ENCODE measurements at regions not wholly inside any gene's neighbourhood (a gene's known extent, or its start where the extent isn't known, plus 50 kb on each side); places are given as distances from the start of the nearest gene placed in this dataset.

DNA sequence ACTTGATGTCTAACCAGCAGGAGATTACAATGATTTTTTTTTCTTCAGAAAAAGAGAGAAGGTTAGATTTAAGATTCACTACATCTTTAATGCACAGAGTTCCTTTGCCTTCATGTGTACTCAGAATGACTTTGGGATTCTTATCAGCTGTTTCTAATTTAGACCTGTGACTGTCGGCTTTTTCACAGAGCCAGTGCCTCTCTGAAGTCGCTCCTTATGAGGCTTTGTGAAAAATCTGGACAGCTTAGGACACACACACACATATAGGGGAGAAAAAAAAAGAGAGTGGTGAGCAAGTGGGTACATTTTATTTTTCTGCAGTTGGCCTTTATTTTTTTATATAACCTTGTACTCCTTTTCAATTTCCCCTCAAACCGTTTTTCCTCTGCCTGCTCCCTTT is 893.1 kb upstream of the CELF4 start:
- DNase-seq (ENCODE audit: low read depth in 1 of 2, low spot score in 2 of 2) (no peak), FAIRE-seq (no peak)
- no peaks in the 10 kb centered on the region; a peak in 2 of 7 replicates for H3K4me1 ChIP-seq (replicated peaks in 1 of 4; ENCODE audit: control insufficient read depth in 3 of 4, insufficient read depth in 4 of 4, low read length in 3 of 4)
- no peak overlapping the region for H3K4me2 ChIP-seq (ENCODE audit: insufficient read depth in 1 of 2, low read depth in 2 of 2, low read length in 2 of 2)
- ChIA-PET POLR2A (ENCODE audit: partially characterized antibody) (no interaction called here), CTCF (ENCODE audit: partially characterized antibody) (no interaction called here)
- no peak overlapping the region for H3K27ac ChIP-seq (ENCODE audit: low read depth, low read length)
- H2BK20ac ChIP-seq (ENCODE audit: low read length), result no peak overlapping the region
- no peaks in the 10 kb centered on the region for H3K36me3 ChIP-seq (ENCODE audit: control insufficient read depth in 2 of 4, insufficient read depth in 4 of 4, low read length in 3 of 4)
- H3K79me2 ChIP-seq (ENCODE audit: control insufficient read depth in 1 of 2, insufficient read depth in 2 of 2, low read length in 2 of 2), result no peaks in the 10 kb centered on the region
- no peak overlapping the region for H3K14ac ChIP-seq (ENCODE audit: insufficient read length)
- no peak overlapping the region for H4K91ac ChIP-seq (replicated peaks; ENCODE audit: insufficient read length, low read length)
- 92% methylated on average over 3 of the region's 3 CpGs; no CpG with 5 or more reads in 1 of the 2 experiments for WGBS, 2 experiments (ENCODE audit: extremely low coverage in 1 of 2, insufficient coverage in 1 of 2, insufficient read length in 1 of 2, insufficient replicate concordance in 2 of 2, low coverage in 1 of 2, low lambda C conversion rate in 2 of 2, missing lambda C conversion rate in 1 of 2)
- no peak overlapping the region for H2AFZ ChIP-seq (ENCODE audit: low read length)
- H3K56ac ChIP-seq (replicated peaks; ENCODE audit: insufficient read length, low read depth, low read length), result no peak overlapping the region
- no peaks in the 10 kb centered on the region for H3K9me3 ChIP-seq (ENCODE audit: insufficient read depth in 2 of 2, low read depth in 1 of 2, low read length in 1 of 2)
- TF ChIP-seq POU5F1 (IDR thresholded peaks at IDR 0.05; ENCODE audit: low read depth, low read length) (no peak), NRF1 (IDR thresholded peaks at IDR 0.05; ENCODE audit: low read depth, low read length) (no peak), GTF2F1 (IDR thresholded peaks at IDR 0.05; ENCODE audit: borderline replicate concordance, low read depth, low read length) (no peak), SP4 (IDR thresholded peaks at IDR 0.05; ENCODE audit: low read length) (no peak), EZH2 (IDR thresholded peaks at IDR 0.05; ENCODE audit: low read depth, low read length, severe bottlenecking) (no peak), CREB1 (IDR thresholded peaks at IDR 0.05) (no peak), YY1 (IDR thresholded peaks at IDR 0.05; ENCODE audit: low read depth, low read length) (no peak), TBP (IDR thresholded peaks at IDR 0.05; ENCODE audit: low read depth, low read length) (no peak), SIN3A (conservative IDR thresholded peaks at IDR 0.05 in 1 of 2, IDR thresholded peaks at IDR 0.05 in 1 of 2; ENCODE audit: low read depth in 1 of 2, low read length in 2 of 2) (no peak), TAF7 (optimal IDR thresholded peaks at IDR 0.05; ENCODE audit: borderline replicate concordance, low read depth, low read length) (no peak), CBX5 (IDR thresholded peaks at IDR 0.05; ENCODE audit: low read depth, low read length) (no peak), NANOG (IDR thresholded peaks at IDR 0.05; ENCODE audit: insufficient read depth, low read depth, low read length, poor library complexity, severe bottlenecking) (no peak), HDAC2 (IDR thresholded peaks at IDR 0.05; ENCODE audit: borderline replicate concordance in 1 of 2, low read depth in 2 of 2, low read length in 2 of 2) (no peak)
- no peak overlapping the region for H2AK5ac ChIP-seq (ENCODE audit: low read depth, low read length)
- H3K27me3 ChIP-seq (replicated peaks in 1 of 4; ENCODE audit: control insufficient read depth in 3 of 4, extremely low read depth in 1 of 4, insufficient read depth in 3 of 4, low read length in 3 of 4), result no peaks in the 10 kb centered on the region
- no peak overlapping the region for H3K18ac ChIP-seq (ENCODE audit: extremely low read depth, low read length)
- H3K4ac ChIP-seq (replicated peaks; ENCODE audit: insufficient read length, low read depth, low read length), result no peak overlapping the region
- no peak overlapping the region for H2BK5ac ChIP-seq (ENCODE audit: low read depth, low read length)
- H4K5ac ChIP-seq (ENCODE audit: insufficient read length, low read depth, low read length), result no peak overlapping the region
- no peaks in the 10 kb centered on the region for H3K23me2 ChIP-seq (ENCODE audit: low read depth, low read length)
- no peak overlapping the region for H2BK120ac ChIP-seq (replicated peaks; ENCODE audit: low read depth, low read length)
- no peak overlapping the region for H2BK12ac ChIP-seq (ENCODE audit: low read depth, low read length)
- H2BK15ac ChIP-seq (ENCODE audit: low read length), result no peak overlapping the region
- no peak overlapping the region for H3K23ac ChIP-seq (ENCODE audit: insufficient read length)
- H4K20me1 ChIP-seq (replicated peaks in 1 of 2; ENCODE audit: control insufficient read depth in 1 of 2, insufficient read depth in 2 of 2, low read length in 2 of 2), result no peaks in the 10 kb centered on the region
- no peak overlapping the region for H3K4me3 ChIP-seq (ENCODE audit: extremely low read depth in 1 of 4, insufficient read depth in 2 of 4, low read depth in 3 of 4, low read length in 4 of 4)
- no peak overlapping the region for H4K8ac ChIP-seq (ENCODE audit: extremely low read depth, insufficient read depth, low read length)
- H3K79me1 ChIP-seq (ENCODE audit: low read depth, low read length), result no peaks in the 10 kb centered on the region
- H3K9ac ChIP-seq (replicated peaks in 1 of 4; ENCODE audit: extremely low read depth in 1 of 4, low read depth in 3 of 4, low read length in 3 of 4), result no peak overlapping the region

Data from H1 (cell line).